K562 (cell line): ENCODE measurements at regions not wholly inside any gene's neighbourhood (a gene's known extent, or its start where the extent isn't known, plus 50 kb on each side); places are given as distances from the start of the nearest gene placed in this dataset.
"Not testable (repeated sequence)": the region's sequence is repeated elsewhere in the genome, so short reads cannot be mapped to it uniquely, and the experiment has no call there.

Experiments used
- ATAC-seq: fragments of 200-7000 bp; cut with Tn5 transposase; 3 replicates; pipeline ENCODE4 v1.9.1; 2020; ENCODE audit warnings: moderate library complexity
- BruUV-seq: library from RNA; stranded (reverse); fragments of 400-500 nt; replicated peaks from 2 replicates; lab custom pipeline; 2021; lab: Mats Ljungman, UMichigan
- CTCF ChIA-PET: fragments of 300-600 bp; formaldehyde crosslinking; extraction: SDS; loops from one replicate; lab custom pipeline; 2021; ENCODE audit warnings: low intra/inter-chr PET ratio; lab: Yijun Ruan, JAX
- POLR2A ChIA-PET: fragments of 300-600, 350-650 bp; sonication (Branson Sonifier 250); formaldehyde crosslinking; extraction: SDS; loops from one replicate; lab custom pipeline; 2021; ENCODE audit warnings: antibody characterized with exemption, inconsistent platforms; lab: Yijun Ruan, JAX
- DNase-seq, 4 experiments: peaks; one replicate each; pipeline versions ENCODE4 v3.0.0 to v3.0.0-alpha.2; 2011 to 2018; ENCODE audit warnings: low spot score in 3 of 4, mixed read lengths in 3 of 4; ENCODE audit errors: extremely low read depth in 1 of 4
- FAIRE-seq: peaks from 2 replicates; lab custom pipeline; 2011; peaks lifted over from hg19 to GRCh38; lab: Jason Lieb, UNC
- H2AFZ ChIP-seq: 2 replicates; pipeline ENCODE4 v1.6.0; 2011; ENCODE audit warnings: low read depth, low read length, control low read depth, inconsistent platforms
- H3K27ac ChIP-seq: fragments of 200-600 bp; 3 replicates; pipeline ENCODE4 v1.8.0; 2011; ENCODE audit warnings: low read depth, mild to moderate bottlenecking, control low read depth, inconsistent platforms, low read length, moderate library complexity, mixed read lengths; ENCODE audit errors: extremely low read depth
- H3K27me3 ChIP-seq, 2 experiments: fragments of 300-600 bp in 1 of 2; 2 replicates in 1 of 2; 3 replicates in 1 of 2; pipeline versions ENCODE4 v1.6.0 to v1.8.0; 2011; ENCODE audit warnings: inconsistent platforms in 2 of 2, low read length in 2 of 2, mild to moderate bottlenecking in 1 of 2, mixed read lengths in 1 of 2, moderate library complexity in 1 of 2; ENCODE audit not compliant: control insufficient read depth in 2 of 2, insufficient read depth in 2 of 2
- H3K36me3 ChIP-seq: fragments of 300-600 bp; 3 replicates; pipeline ENCODE4 v1.8.0; 2011; ENCODE audit warnings: mild to moderate bottlenecking, low read length, inconsistent platforms; ENCODE audit not compliant: control insufficient read depth, insufficient read depth
- H3K4me1 ChIP-seq, 2 experiments: fragments of 200-600 bp in 1 of 2; replicated peaks in 1 of 2; 2 replicates in 1 of 2; 3 replicates in 1 of 2; pipeline versions ENCODE4 v1.5.1 to v1.8.0; 2011; ENCODE audit warnings: inconsistent platforms in 2 of 2, low read length in 2 of 2, mild to moderate bottlenecking in 1 of 2, mixed read lengths in 1 of 2, moderate library complexity in 1 of 2; ENCODE audit not compliant: control insufficient read depth in 2 of 2, insufficient read depth in 2 of 2
- H3K4me2 ChIP-seq: 2 replicates; pipeline ENCODE4 v1.6.1; 2011; ENCODE audit warnings: low read length, control low read depth, inconsistent platforms, mixed read lengths; ENCODE audit not compliant: insufficient read depth
- H3K4me3 ChIP-seq: fragments of 200-600 bp; sonication (generic), shearing (Covaris generic); 2 replicates; pipeline ENCODE4 v1.5.1; 2016; ENCODE audit warnings: control low read depth, inconsistent platforms
- H3K79me2 ChIP-seq: fragments of 200-600 bp; 3 replicates; pipeline ENCODE4 v1.8.0; 2011; ENCODE audit warnings: low read length, inconsistent platforms; ENCODE audit not compliant: control insufficient read depth, insufficient read depth
- H3K9ac ChIP-seq, 2 experiments: 2 replicates each; pipeline versions ENCODE4 v1.6.0 to v1.6.1; 2011; ENCODE audit warnings: low read depth in 2 of 2, low read length in 2 of 2, control low read depth in 1 of 2, inconsistent platforms in 1 of 2, mild to moderate bottlenecking in 1 of 2, mixed read lengths in 1 of 2; ENCODE audit not compliant: insufficient read depth in 1 of 2
- H3K9me1 ChIP-seq: one replicate; pipeline ENCODE4 v1.6.0; 2011; ENCODE audit warnings: inconsistent platforms, mild to moderate bottlenecking, low read length, moderate library complexity; ENCODE audit not compliant: control insufficient read depth, insufficient read depth
- H3K9me3 ChIP-seq: replicated peaks from 2 replicates; pipeline ENCODE4 v1.5.1; 2011; ENCODE audit warnings: low read depth, low read length, inconsistent platforms; ENCODE audit not compliant: control insufficient read depth, insufficient read depth
- H4K20me1 ChIP-seq: replicated peaks from 2 replicates; pipeline ENCODE4 v1.6.1; 2011; ENCODE audit warnings: low read length, inconsistent platforms, mixed read lengths; ENCODE audit not compliant: control insufficient read depth, insufficient read depth
- WGBS: fragments of 100-300 bp; shearing (Covaris generic); methylation state at CpG from one replicate; pipeline ENCODE4 v1.1.6; 2016; ENCODE audit warnings: low coverage, mixed read lengths; ENCODE audit not compliant: insufficient coverage; ENCODE audit errors: missing lambda C conversion rate; 5-methylcytosine and 5-hydroxymethylcytosine counted together
- in situ Hi-C: fragments of 300-500 bp; cut with MboI; formaldehyde crosslinking; loops from 4 replicates; pipeline ENCODE4 v1.15.0; 2018; ENCODE audit warnings: inconsistent platforms, mixed read lengths
- intact Hi-C: fragments of 100-400 bp; cut with micrococcal nuclease; formaldehyde crosslinking; loops from 2 replicates; pipeline ENCODE4 v1.14.2; 2022
- TF ChIP-seq, protein P1 (sequence below): IDR thresholded peaks from 2 replicates; pipeline ENCODE4 v1.6.1; 2011; ENCODE audit warnings: borderline replicate concordance, low read depth, mild to moderate bottlenecking, moderate library complexity, low read length; ENCODE audit not compliant: insufficient read depth, poor library complexity, severe bottlenecking

DNA sequence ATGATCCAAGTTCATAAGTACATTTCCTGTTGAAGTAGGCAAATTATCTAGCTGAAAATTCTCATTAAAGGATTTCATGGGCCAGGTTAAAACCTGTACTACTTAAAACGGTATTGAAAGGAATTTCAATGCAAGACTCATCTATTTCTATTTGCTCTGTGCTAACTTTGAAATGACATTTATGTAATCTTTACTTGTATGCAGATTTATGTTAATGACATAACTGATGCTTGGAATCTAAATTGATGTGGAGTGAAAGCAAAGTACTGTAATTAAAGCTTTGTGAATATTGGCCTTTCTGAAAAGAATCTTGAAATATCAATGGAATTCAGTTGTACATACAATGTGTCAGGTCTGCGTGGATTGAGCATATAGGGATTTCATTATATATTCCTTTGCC is 390.0 kb downstream of the CPS1 start (continued):
- TF ChIP-seq, protein P1, sequence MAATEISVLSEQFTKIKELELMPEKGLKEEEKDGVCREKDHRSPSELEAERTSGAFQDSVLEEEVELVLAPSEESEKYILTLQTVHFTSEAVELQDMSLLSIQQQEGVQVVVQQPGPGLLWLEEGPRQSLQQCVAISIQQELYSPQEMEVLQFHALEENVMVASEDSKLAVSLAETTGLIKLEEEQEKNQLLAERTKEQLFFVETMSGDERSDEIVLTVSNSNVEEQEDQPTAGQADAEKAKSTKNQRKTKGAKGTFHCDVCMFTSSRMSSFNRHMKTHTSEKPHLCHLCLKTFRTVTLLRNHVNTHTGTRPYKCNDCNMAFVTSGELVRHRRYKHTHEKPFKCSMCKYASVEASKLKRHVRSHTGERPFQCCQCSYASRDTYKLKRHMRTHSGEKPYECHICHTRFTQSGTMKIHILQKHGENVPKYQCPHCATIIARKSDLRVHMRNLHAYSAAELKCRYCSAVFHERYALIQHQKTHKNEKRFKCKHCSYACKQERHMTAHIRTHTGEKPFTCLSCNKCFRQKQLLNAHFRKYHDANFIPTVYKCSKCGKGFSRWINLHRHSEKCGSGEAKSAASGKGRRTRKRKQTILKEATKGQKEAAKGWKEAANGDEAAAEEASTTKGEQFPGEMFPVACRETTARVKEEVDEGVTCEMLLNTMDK: no peak
- TF ChIP-seq, all 486 proteins: peak for 0

DNA sequence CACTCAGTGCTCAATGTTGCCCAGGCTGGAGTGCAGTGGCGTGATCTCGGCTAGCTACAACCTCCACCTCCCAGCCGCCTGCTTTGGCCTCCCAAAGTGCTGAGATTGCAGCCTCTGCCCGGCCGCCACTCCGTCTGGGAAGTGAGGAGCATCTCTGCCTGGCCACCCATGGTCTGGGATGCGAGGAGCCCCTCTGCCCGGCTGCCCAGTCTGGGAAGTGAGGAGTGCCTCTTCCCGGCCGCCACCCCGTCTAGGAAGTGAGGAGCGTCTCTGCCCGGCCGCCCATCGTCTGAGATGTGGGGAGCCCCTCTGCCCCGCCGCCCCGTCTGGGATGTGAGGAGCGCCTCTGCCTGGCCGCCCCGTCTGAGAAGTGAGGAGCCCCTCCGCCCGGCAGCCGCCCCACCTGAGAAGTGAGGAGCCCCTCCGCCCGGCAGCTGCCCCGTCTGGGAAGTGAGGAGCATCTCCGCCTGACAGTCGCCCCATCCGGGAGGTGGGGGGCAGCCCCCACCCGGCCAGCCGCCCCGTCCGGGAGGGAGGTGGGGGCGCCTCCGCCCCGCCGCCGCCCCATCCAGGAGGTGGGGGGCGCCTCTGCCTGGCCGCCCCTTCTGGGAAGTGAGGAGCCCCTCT is 394.1 kb downstream of the CPS1 start:
- in situ Hi-C loops, intact Hi-C loops, H4K20me1 ChIP-seq, H3K79me2 ChIP-seq, H3K4me3 ChIP-seq, H3K36me3 ChIP-seq, H3K4me1 ChIP-seq, H3K4me2 ChIP-seq, POLR2A ChIA-PET, CTCF ChIA-PET, H3K9me1 ChIP-seq, H3K27ac ChIP-seq, ATAC-seq, BruUV-seq, FAIRE-seq, DNase-seq, H2AFZ ChIP-seq, H3K9me3 ChIP-seq, H3K9ac ChIP-seq, H3K27me3 ChIP-seq: not testable (repeated sequence)
- WGBS: no CpG with 5 or more reads among the region's 41 CpGs
